HEK293T (cell line): ENCODE measurements at regions not wholly inside any gene's neighbourhood (a gene's known extent, or its start where the extent isn't known, plus 50 kb on each side); places are given as distances from the start of the nearest gene placed in this dataset.

Experiments used
- CTCF ChIA-PET: fragments of 350-600 bp; formaldehyde crosslinking; extraction: SDS; loops from one replicate; lab custom pipeline; 2021; ENCODE audit warnings: antibody characterized with exemption, inconsistent platforms; lab: Yijun Ruan, JAX
- POLR2A ChIA-PET: fragments of 350-600 bp; formaldehyde crosslinking; extraction: SDS; loops from one replicate; lab custom pipeline; 2020; ENCODE audit warnings: antibody characterized with exemption, inconsistent platforms; lab: Yijun Ruan, JAX
- DNase-seq: peaks from one replicate; pipeline ENCODE4 v3.0.0; 2012; ENCODE audit warnings: mixed read lengths; ENCODE audit errors: extremely low spot score
- ARNT ChIP-seq: fragments of 450-650 bp; IDR thresholded peaks from 2 replicates; pipeline ENCODE4 v1.6.1; 2017; ENCODE audit warnings: mild to moderate bottlenecking
- BHLHE40 ChIP-seq: fragments of 450-650 bp; IDR thresholded peaks from 2 replicates; pipeline ENCODE4 v1.6.1; 2016; ENCODE audit warnings: mild to moderate bottlenecking, moderate library complexity, borderline replicate concordance
- CTBP1 ChIP-seq: fragments of 450-650 bp; IDR thresholded peaks from 2 replicates; pipeline ENCODE4 v1.6.1; 2016; ENCODE audit warnings: borderline replicate concordance
- ELF4 ChIP-seq: fragments of 450-650 bp; IDR thresholded peaks from 2 replicates; pipeline ENCODE4 v1.6.1; 2017; ENCODE audit warnings: antibody characterized with exemption
- FOXA1 ChIP-seq: fragments of 450-650 bp; IDR thresholded peaks from 2 replicates; pipeline ENCODE4 v1.6.1; 2016; ENCODE audit warnings: mild to moderate bottlenecking
- FOXK2 ChIP-seq: fragments of 450-650 bp; IDR thresholded peaks from 2 replicates; pipeline ENCODE4 v1.6.1; 2016; ENCODE audit warnings: mild to moderate bottlenecking
- FOXM1 ChIP-seq: fragments of 450-650 bp; IDR thresholded peaks from 2 replicates; pipeline ENCODE4 v1.6.1; 2017; ENCODE audit warnings: mild to moderate bottlenecking, borderline replicate concordance
- HDGF ChIP-seq: fragments of 450-650 bp; IDR thresholded peaks from 2 replicates; pipeline ENCODE4 v1.6.1; 2017; ENCODE audit warnings: antibody characterized with exemption, borderline replicate concordance
- L3MBTL2 ChIP-seq: fragments of 450-650 bp; conservative IDR thresholded peaks from 2 replicates; pipeline ENCODE4 v1.6.1; 2016; ENCODE audit warnings: mild to moderate bottlenecking
- LEF1 ChIP-seq: fragments of 450-650 bp; IDR thresholded peaks from 2 replicates; pipeline ENCODE4 v1.6.1; 2017; ENCODE audit warnings: mild to moderate bottlenecking, borderline replicate concordance
- NFRKB ChIP-seq: fragments of 450-650 bp; IDR thresholded peaks from 2 replicates; pipeline ENCODE4 v1.6.1; 2016; ENCODE audit warnings: mild to moderate bottlenecking, moderate library complexity
- SP1 ChIP-seq: fragments of 450-650 bp; IDR thresholded peaks from 2 replicates; pipeline ENCODE4 v1.6.1; 2017
- SUZ12 ChIP-seq: fragments of 450-650 bp; IDR thresholded peaks from 2 replicates; pipeline ENCODE4 v1.6.1; 2016; ENCODE audit warnings: mild to moderate bottlenecking
- TARDBP ChIP-seq: fragments of 450-650 bp; IDR thresholded peaks from 2 replicates; pipeline ENCODE4 v1.6.1; 2016
- ZNF384 ChIP-seq: fragments of 450-650 bp; IDR thresholded peaks from 2 replicates; pipeline ENCODE4 v1.6.1; 2016
- TF ChIP-seq, protein P1 (sequence below): fragments of 450-650 bp; IDR thresholded peaks from 2 replicates; pipeline ENCODE4 v1.6.1; 2016

GRCh38 chr6:137707038-137707589 is 159.9 kb upstream of the TNFAIP3 start:
- ChIA-PET CTCF (interaction anchor here (0.7 to 1.7 kb wide), 6 partner anchors 8 to 327 kb away, joined by 3 to 12 read pairs (median 6); partner anchors contain the start of gene TNFAIP3), POLR2A (no interaction called here)
- DNase-seq: no peak
- no peak for TF ChIP-seq BHLHE40
- no peak for TF ChIP-seq L3MBTL2
- no peak for TF ChIP-seq ZNF384
- TF ChIP-seq FOXM1: no peak
- no peak for TF ChIP-seq ARNT

DNA sequence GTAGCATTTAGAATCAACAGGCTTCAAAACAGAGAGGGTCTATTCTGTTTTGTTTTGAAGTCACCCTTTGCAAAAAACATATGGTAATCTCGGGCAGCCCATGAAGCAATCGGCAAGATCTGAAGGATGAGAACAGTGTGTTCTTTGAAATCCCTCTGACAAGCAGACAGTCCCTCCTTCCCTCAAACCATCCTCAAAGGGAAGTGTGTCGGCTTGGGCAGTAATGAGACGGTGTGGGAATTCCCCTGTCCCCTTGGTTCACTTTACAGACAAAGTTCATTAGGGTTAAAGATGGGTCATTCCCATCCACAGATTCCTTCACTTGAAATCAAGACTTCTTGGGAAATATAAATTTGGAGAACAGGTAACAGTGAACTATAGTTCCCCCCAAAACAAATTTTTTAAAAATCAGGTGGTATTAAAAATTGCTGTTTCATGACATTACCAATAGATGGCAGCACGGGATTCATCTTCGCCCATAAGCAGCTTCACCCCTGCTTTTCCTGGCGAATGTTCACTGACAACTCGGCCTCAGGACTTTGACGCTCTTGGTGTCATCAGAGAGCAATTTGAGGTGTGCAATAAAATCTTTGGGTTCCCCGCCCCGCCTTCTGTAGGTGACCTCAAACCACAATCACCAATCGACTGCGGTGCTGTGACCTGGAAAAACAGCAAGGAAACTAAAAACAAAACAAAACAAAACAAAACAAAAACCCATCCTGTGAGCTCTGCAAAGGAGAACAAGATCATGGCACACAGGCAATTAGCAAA is 159.3 kb upstream of the TNFAIP3 start:
- ChIA-PET POLR2A (interaction anchor here (0.8 kb wide), 1 partner anchor 160 kb away, joined by 3 read pairs; the partner anchor contains the start of gene TNFAIP3), CTCF (interaction anchor here (0.5 to 1.7 kb wide), 17 partner anchors 9 to 1103 kb away, joined by 3 to 13 read pairs (median 4); partner anchors contain the start of gene TNFAIP3)
- TF ChIP-seq SUZ12: no peak
- peak; percentile 43; the same call in 1 of the 2 replicates for TF ChIP-seq L3MBTL2
- peak; percentile 74 for DNase-seq

DNA sequence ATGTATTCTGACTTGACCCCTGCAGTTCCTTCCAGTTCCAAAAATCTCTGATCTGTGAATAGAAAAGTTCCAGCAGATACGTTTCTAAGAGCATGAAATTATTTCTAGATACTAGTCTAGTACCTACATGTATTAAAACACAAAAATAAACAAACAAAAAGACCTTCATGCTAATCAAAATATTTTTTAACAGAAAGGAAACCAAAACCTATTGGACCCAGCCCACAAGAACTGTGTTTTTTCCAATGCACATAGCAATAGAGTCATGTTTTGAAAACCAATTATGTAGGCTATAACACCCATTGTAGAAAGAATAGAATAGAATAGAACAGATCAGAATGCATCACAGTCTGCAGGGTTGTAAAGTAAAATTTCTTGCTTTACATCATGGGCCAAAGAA is 158.6 kb upstream of the TNFAIP3 start:
- CTCF ChIA-PET: interaction anchor here (0.5 to 1.7 kb wide), 16 partner anchors 9 to 298 kb away, joined by 3 to 13 read pairs (median 4); partner anchors contain the start of gene TNFAIP3
- no peak for DNase-seq
- POLR2A ChIA-PET: interaction anchor here (0.8 kb wide), 1 partner anchor 159 kb away, joined by 3 read pairs; the partner anchor contains the start of gene TNFAIP3
- TF ChIP-seq ARNT (no peak), L3MBTL2 (no peak), SUZ12 (no peak), NFRKB (no peak), TARDBP (no peak), FOXK2 (no peak), BHLHE40 (no peak), LEF1 (no peak), FOXA1 (no peak), FOXM1 (no peak), ZNF384 (no peak), CTBP1 (no peak), ELF4 (no peak)
- TF ChIP-seq, protein P1, sequence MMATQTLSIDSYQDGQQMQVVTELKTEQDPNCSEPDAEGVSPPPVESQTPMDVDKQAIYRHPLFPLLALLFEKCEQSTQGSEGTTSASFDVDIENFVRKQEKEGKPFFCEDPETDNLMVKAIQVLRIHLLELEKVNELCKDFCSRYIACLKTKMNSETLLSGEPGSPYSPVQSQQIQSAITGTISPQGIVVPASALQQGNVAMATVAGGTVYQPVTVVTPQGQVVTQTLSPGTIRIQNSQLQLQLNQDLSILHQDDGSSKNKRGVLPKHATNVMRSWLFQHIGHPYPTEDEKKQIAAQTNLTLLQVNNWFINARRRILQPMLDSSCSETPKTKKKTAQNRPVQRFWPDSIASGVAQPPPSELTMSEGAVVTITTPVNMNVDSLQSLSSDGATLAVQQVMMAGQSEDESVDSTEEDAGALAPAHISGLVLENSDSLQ: no peak

DNA sequence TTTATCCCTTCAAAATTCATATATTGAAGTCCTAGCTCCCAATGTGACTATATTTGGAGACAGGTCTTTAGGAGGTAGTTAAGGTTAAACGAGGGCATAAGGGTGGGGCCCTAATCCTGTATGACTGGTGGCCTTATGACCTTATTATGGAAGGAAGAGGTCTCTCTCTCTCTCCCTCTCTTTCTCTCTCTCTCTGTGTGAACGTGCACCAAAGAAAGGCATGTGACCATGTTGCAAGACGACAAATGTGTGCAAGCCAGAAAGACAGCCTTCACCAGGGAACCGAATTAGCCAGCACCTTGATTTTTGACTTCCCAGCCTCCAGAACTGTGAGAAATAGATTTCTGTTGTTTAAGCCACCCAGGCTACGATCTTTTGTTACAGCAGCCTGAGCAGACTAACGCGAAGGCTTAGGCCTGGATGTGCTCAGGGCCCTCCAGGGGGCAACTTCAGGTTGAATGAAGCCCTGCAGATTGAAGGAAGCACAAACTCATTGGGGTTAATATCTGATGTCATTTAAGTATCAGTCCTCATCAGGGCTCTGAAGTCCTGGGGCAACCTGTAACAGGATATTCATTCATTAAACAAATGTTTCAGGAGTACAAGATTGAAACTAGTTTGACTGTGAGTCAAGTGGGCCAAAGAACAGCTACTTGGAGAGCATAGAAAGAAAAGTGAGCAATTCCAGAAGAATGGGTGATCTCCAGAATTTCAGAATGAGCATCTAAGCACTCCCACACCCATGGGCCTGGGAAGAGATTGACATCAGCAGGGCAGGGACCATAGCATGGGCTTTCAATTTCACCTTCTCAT is 157.4 kb upstream of the TNFAIP3 start:
- TF ChIP-seq TARDBP (no peak), SUZ12 (no peak), SP1 (no peak), L3MBTL2 (no peak), FOXM1 (no peak), CTBP1 (no peak), FOXK2 (no peak), HDGF (no peak), LEF1 (no peak), ELF4 (no peak), NFRKB (no peak), ARNT (no peak), BHLHE40 (no peak), FOXA1 (no peak), ZNF384 (no peak)
- TF ChIP-seq, protein P1: no peak
- ChIA-PET CTCF (interaction anchor here (1.6 kb wide), 1 partner anchor 235 kb away, joined by 13 read pairs; no protein-coding TSS in a partner anchor), POLR2A (no interaction called here)
- no peak for DNase-seq

DNA sequence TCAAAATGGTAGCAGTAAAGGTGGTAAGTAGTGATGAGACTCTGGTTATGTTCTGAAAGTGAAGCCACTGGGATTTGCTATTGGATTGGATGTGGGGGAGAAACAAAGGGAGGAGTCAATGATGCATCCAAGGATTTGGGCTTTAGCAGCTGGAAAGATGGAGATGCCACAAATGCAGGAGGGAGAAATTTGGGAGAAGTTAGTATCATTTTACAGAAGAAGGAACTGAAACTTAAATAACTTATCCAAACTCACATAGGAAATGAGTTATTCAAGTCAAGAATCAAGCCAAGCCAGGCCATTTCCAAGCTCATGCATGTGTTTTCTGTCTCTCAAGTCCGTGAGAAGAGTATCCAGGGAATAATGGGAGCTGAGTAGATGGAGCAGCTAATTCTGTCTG is 155.1 kb upstream of the TNFAIP3 start:
- TF ChIP-seq TARDBP (no peak), HDGF (no peak), ARNT (no peak), CTBP1 (no peak), SP1 (no peak), NFRKB (no peak), BHLHE40 (no peak), FOXK2 (no peak), LEF1 (no peak), ELF4 (no peak), ZNF384 (no peak), FOXM1 (no peak), FOXA1 (no peak), SUZ12 (no peak)
- TF ChIP-seq, protein P1: no peak
- CTCF ChIA-PET: no interaction called here
- POLR2A ChIA-PET: no interaction called here
- DNase-seq: no peak

DNA sequence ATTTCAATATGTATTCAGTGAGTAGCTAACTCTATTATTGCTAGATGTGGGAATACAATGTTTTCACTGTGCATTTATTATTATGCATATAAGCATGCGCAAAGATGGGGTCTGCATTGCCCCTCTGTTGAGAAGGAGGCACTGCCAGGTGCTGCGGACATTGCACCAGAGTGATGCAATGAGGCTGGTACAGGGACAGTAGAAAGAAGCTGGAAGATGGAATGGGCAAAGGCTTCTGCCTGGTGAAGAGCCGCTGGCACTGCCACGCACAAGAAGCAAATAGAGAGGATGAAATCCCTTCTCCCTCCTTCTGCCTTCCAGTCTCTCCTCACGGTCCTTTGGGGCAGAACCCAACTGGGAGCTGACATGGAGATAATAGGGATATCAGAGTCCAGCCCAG is 154.5 kb upstream of the TNFAIP3 start:
- ChIA-PET CTCF (no interaction called here), POLR2A (no interaction called here)
- TF ChIP-seq ELF4: no peak
- TF ChIP-seq SP1: no peak
- TF ChIP-seq ARNT: no peak
- TF ChIP-seq NFRKB: no peak
- TF ChIP-seq ZNF384: no peak
- no peak for TF ChIP-seq HDGF
- TF ChIP-seq BHLHE40: no peak
- no peak for TF ChIP-seq TARDBP
- no peak for TF ChIP-seq L3MBTL2
- DNase-seq: no peak
